GM18502 (cell line): ENCODE measurements at regions not wholly inside any gene's neighbourhood (a gene's known extent, or its start where the extent isn't known, plus 50 kb on each side); places are given as distances from the start of the nearest gene placed in this dataset.
A peak's percentile ranks its signal among the peaks of the same experiment; 100 is the strongest.
"Not testable (repeated sequence)": the region's sequence is repeated elsewhere in the genome, so short reads cannot be mapped to it uniquely, and the experiment has no call there.

ENCODE experiments used
- ATAC-seq: cut with Tn5 transposase; IDR thresholded peaks from one replicate; pipeline ENCODE4 v1.9.1; 2021; ENCODE audit warnings: mild to moderate bottlenecking; ENCODE audit not compliant: unreplicated experiment, poor library complexity

GRCh38 chr6:106855117-106855516 lies 119.4 kb downstream of the CD24 start:
- no peak for ATAC-seq

GRCh38 chr6:106849676-106850332 lies 124.7 kb downstream of the CD24 start:
- no peak for ATAC-seq

- ATAC-seq: no peak
These were observed 125.4 kb downstream of the CD24 start for GRCh38 chr6:106849120-106849519.

GRCh38 chr6:106847116-106847515 lies 127.4 kb downstream of the CD24 start:
- ATAC-seq: peak; percentile 47

GRCh38 chr6:106844930-106845329 lies 129.6 kb downstream of the CD24 start:
- peak; percentile 72 for ATAC-seq

GRCh38 chr6:106832766-106833510 lies 141.6 kb downstream of the CD24 start:
- no peak for ATAC-seq

- ATAC-seq: no peak
These were observed 143.6 kb downstream of the CD24 start for GRCh38 chr6:106830930-106831329.

- no peak for ATAC-seq
These were observed 145.1 kb downstream of the CD24 start for GRCh38 chr6:106829451-106829850.

GRCh38 chr6:106827081-106827480 lies 147.4 kb downstream of the CD24 start:
- no peak for ATAC-seq

GRCh38 chr6:106825156-106825555 lies 149.4 kb downstream of the CD24 start:
- ATAC-seq: no peak

GRCh38 chr6:106823732-106824351 lies 150.7 kb downstream of the CD24 start:
- no peak for ATAC-seq

- ATAC-seq: no peak
These were observed 151.5 kb downstream of the CD24 start for GRCh38 chr6:106823058-106823457.

GRCh38 chr6:106820412-106820852 lies 154.1 kb downstream of the CD24 start:
- ATAC-seq: no peak

GRCh38 chr6:106811088-106811686 lies 163.3 kb downstream of the CD24 start:
- no peak for ATAC-seq

GRCh38 chr6:106808758-106809157 lies 165.8 kb downstream of the CD24 start:
- no peak for ATAC-seq

- no peak for ATAC-seq
These were observed 166.4 kb downstream of the CD24 start for GRCh38 chr6:106807947-106808611.

GRCh38 chr6:106806253-106806652 lies 168.3 kb downstream of the CD24 start:
- not testable (repeated sequence) for ATAC-seq

GRCh38 chr6:106805771-106806170 lies 168.8 kb downstream of the CD24 start:
- ATAC-seq: no peak

- ATAC-seq: no peak
These were observed 169.9 kb downstream of the CD24 start for GRCh38 chr6:106804346-106805335.
